Right lobe of liver (tissue), 6 donors: ENCODE measurements at regions not wholly inside any gene's neighbourhood (a gene's known extent, or its start where the extent isn't known, plus 50 kb on each side); places are given as distances from the start of the nearest gene placed in this dataset.

Experiments
- ATAC-seq, 4 donors: fragments of 200-7000 bp; cut with Tn5 transposase; one replicate each; pipeline ENCODE4 v1.9.1; 2020; ENCODE audit warnings: mild to moderate bottlenecking in 4 of 4, moderate library complexity in 4 of 4
- DNase-seq, 3 donors: peaks; one replicate each; pipeline ENCODE4 v3.0.0-alpha.2; 2020
- H3K27ac ChIP-seq, 3 donors: fragments of 200-600 bp; one replicate each; pipeline ENCODE4 v1.8.0; 2022
- H3K27me3 ChIP-seq, 2 donors: fragments of 200-600 bp; one replicate each; pipeline ENCODE4 v1.8.0; 2022
- H3K36me3 ChIP-seq, 4 donors: fragments of 200-600 bp; sonication (generic) in 1 of 4; one replicate each; pipeline versions ENCODE4 v1.5.1 to v1.8.0; 2017 to 2022; ENCODE audit warnings: control low read depth in 1 of 4
- H3K4me1 ChIP-seq, 4 donors: fragments of 200-600 bp; sonication (generic) in 1 of 4; one replicate each; pipeline versions ENCODE4 v1.5.1 to v1.8.0; 2017 to 2022; ENCODE audit warnings: control low read depth in 1 of 4
- H3K4me3 ChIP-seq, 3 donors: fragments of 200-600 bp; one replicate each; pipeline ENCODE4 v1.8.0; 2022
- H3K9me3 ChIP-seq, 4 donors: fragments of 200-600 bp; sonication (generic) in 1 of 4; one replicate each; pipeline versions ENCODE4 v1.5.1 to v1.8.0; 2017 to 2022; ENCODE audit warnings: control low read depth in 1 of 4
- CTCF ChIP-seq, 4 donors: fragments of 200-600 bp in 3 of 4; fragments of 450-650 bp in 1 of 4; IDR thresholded peaks; one replicate each; pipeline versions ENCODE4 v1.5.1 to v1.8.0; 2016 to 2022; ENCODE audit warnings: antibody characterized with exemption in 4 of 4, mild to moderate bottlenecking in 2 of 4
- POLR2A ChIP-seq: fragments of 450-650 bp; IDR thresholded peaks from one replicate; pipeline ENCODE4 v1.6.1; 2017; ENCODE audit warnings: antibody characterized with exemption, mild to moderate bottlenecking
- WGBS: methylation state at CpG from one replicate; pipeline ENCODE4 v1.1.6; 2018; ENCODE audit warnings: low coverage, low lambda C conversion rate; ENCODE audit not compliant: insufficient coverage; ENCODE audit errors: missing lambda C conversion rate; 5-methylcytosine and 5-hydroxymethylcytosine counted together
- intact Hi-C, 2 donors: fragments of 100-400 bp; cut with DNase I; formaldehyde crosslinking; loops; one replicate each; pipeline versions ENCODE4 v1.11.2 to v1.14.1; 2022
- donor health status: DM: no; HTN: yes; CAD: no.
- donor health status: DM: no; HTN: no; CAD: no.
- donor health status: DM: no; HTN: no; CAD: no.
- donor health status: DM: no; HTN: yes; CAD: no.
- donor health status: DM: no; HTN: yes; CAD: no.

GRCh38 chr1:14049965-14050364 is 350.0 kb downstream of the PRDM2 start:
- no peak overlapping the region for H3K27ac ChIP-seq
- TF ChIP-seq CTCF (IDR thresholded peaks at IDR 0.05) (no peak), POLR2A (no peak)
- H3K36me3 ChIP-seq: no peaks in the 10 kb centered on the region
- ATAC-seq (no peak), DNase-seq (no peak)
- no peak overlapping the region for H3K4me3 ChIP-seq
- H3K4me1 ChIP-seq: no peaks in the 10 kb centered on the region
- H3K27me3 ChIP-seq: no peaks in the 10 kb centered on the region
- H3K9me3 ChIP-seq: no peaks in the 10 kb centered on the region
- WGBS: 61% methylated on average over 3 of the region's 4 CpGs
- intact Hi-C loops: no loop called here

DNA sequence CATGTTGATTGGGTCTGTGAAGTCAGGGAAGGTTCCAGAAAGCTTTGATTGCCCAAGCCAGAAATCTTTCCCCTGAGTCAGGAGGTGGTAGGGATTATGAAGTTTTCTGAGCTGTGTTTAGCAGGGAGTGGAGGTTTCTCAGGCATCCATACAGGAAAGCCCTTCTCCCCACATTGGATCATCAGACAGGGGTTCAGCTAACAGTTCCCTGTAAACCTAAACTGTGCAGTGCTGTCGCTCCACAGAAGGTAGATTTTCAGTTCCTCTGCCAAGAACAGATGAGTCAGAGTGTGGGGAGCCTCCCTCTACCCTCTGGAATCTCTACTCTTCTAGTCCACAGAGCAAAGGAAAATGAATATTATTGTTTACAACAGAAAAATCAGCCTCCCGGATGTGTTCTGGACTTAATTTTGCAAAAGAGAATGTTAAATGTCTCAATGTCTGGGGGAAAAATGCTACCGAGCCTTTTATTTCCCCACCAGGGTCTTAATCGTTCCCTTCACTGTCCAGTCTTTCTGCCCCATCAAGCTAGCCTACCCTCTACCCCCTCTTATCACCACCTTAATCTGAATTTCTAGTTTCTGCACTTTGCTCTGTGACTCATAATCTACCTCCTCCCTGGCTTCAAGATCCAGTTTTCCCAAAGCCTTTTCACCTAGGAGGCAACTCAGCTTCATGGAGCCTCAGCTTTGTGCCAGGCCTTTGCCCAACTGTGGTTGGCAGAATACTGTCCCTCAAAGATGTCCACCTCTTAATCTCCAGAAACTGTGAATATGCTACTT is 355.6 kb downstream of the PRDM2 start:
- no peaks in the 10 kb centered on the region for H3K36me3 ChIP-seq
- TF ChIP-seq POLR2A (no peak), CTCF (IDR thresholded peaks at IDR 0.05) (no peak)
- H3K4me3 ChIP-seq: no peak overlapping the region
- intact Hi-C loops: no loop called here
- DNase-seq (no peak), ATAC-seq (no peak)
- no peaks in the 10 kb centered on the region for H3K4me1 ChIP-seq
- no peaks in the 10 kb centered on the region for H3K9me3 ChIP-seq
- H3K27me3 ChIP-seq: no peaks in the 10 kb centered on the region
- H3K27ac ChIP-seq: no peak overlapping the region
- 45% methylated on average over 4 of the region's 4 CpGs for WGBS

DNA sequence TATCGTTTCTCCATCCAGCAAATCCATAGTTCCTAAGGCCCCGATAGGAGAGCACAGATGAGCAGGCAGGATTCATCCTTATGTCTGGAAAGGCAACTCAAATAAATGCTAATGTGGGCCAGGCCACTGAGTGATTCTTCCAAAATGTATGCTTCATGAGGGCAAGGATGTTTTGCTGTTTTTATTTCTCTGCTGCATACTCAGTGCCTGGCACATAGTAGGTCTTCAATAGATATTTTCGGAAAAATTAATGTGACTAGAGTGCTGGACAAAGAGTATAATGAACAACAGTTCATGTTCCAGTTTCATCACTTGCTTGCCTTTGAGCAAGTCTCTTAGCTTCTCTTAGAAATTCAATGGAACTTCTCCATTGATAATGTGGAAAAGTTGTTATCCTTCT is 357.7 kb downstream of the PRDM2 start:
- H3K9me3 ChIP-seq: no peaks in the 10 kb centered on the region
- no peak overlapping the region for H3K27ac ChIP-seq
- no peak overlapping the region for H3K4me3 ChIP-seq
- ATAC-seq (no peak), DNase-seq (no peak)
- H3K27me3 ChIP-seq: no peaks in the 10 kb centered on the region
- no peaks in the 10 kb centered on the region for H3K36me3 ChIP-seq
- intact Hi-C loops: no loop called here
- WGBS: 48% methylated on average over 3 of the region's 3 CpGs
- H3K4me1 ChIP-seq: no peaks in the 10 kb centered on the region
- TF ChIP-seq CTCF (IDR thresholded peaks at IDR 0.05): no peak
- no peak for TF ChIP-seq POLR2A

DNA sequence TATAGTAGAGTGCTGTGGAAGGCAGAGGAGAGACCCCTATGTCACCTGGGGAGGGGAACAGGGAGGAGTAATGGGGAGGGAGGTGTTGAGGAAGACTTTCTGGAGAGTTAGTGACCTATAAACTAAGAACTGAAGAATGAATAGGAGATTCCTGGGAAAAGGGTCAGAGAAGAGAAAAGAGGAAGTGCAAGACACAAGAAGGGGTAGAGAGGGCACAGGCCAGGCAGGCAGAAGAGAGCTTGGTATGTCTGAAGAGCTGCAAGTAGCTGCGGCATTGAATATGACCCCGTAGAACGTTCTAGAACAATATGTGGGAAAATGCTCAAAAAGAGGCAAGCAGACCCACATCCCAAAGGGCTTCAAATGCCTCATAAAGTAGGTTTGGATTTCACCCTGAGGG is 361.2 kb downstream of the PRDM2 start:
- WGBS: 88% methylated on average over 3 of the region's 3 CpGs
- H3K4me3 ChIP-seq: no peak overlapping the region
- DNase-seq (no peak), ATAC-seq (no peak)
- H3K9me3 ChIP-seq: no peaks in the 10 kb centered on the region
- H3K27ac ChIP-seq: no peak overlapping the region
- no peaks in the 10 kb centered on the region for H3K4me1 ChIP-seq
- H3K36me3 ChIP-seq: no peaks in the 10 kb centered on the region
- no peaks in the 10 kb centered on the region for H3K27me3 ChIP-seq
- intact Hi-C loops: no loop called here
- TF ChIP-seq POLR2A (no peak), CTCF (IDR thresholded peaks at IDR 0.05) (no peak)

DNA sequence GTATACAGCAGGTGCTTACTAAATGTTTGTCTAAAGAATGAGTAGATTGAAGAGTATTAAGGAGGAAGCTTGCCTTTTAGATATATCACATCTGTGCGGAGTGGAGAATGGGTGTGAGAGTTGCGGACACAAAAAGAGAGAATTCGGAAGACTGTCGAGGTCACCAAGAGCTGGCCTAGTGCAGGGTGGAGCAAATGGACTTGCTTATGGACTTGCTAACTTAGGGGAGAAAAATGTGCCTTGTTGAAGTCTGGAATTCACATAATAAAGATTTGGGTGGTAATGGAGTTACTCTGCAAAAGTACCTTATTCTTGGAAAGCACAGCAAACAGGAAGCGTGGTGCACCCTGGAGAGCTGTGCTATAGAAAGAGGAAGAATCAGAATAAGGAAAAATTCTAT is 361.7 kb downstream of the PRDM2 start:
- no peak for TF ChIP-seq POLR2A
- no peak for TF ChIP-seq CTCF (IDR thresholded peaks at IDR 0.05)
- ATAC-seq (no peak), DNase-seq (no peak)
- Histone ChIP-seq H3K4me3 (no peak overlapping the region), H3K9me3 (no peaks in the 10 kb centered on the region), H3K27ac (no peak overlapping the region), H3K36me3 (no peaks in the 10 kb centered on the region), H3K27me3 (no peaks in the 10 kb centered on the region), H3K4me1 (no peaks in the 10 kb centered on the region)
- WGBS: 75% methylated on average over 5 of the region's 5 CpGs
- intact Hi-C loops: no loop called here
